ENCODE measurements at regions not wholly inside any gene's neighbourhood (a gene's known extent, or its start where the extent isn't known, plus 50 kb on each side); places are given as distances from the start of the nearest gene placed in this dataset.

DNA sequence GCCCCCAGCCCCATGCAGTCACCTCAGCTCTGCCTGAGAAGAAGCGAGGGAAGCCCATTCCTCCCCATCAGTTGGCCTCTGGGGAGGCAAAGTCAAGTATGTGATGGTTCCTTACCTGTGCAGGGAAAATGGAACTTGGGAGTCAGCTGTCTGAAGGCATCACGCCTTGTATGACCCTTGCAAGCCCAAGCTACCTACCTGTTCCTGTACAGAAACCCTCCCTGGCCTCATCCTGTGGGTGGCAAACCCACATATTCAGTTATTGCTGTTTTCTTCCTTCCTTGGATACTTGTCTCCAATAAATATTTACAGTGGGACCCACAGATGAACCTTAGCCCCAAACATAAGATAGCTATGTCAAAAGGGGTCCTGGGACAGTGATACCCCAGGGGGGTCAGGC is 92.2 kb upstream of the MLN start:
- H3K4me3 ChIP-seq: no peak overlapping the region
- ATAC-seq: no peak
- intact Hi-C loops (cut with DNase I; ENCODE audit: low total_unique reads) (no loop called here), in situ Hi-C loops (cut with MboI; ENCODE audit: low sequenced_read_pairs in 4 of 4) (no loop called here)
- no peaks in the 10 kb centered on the region for H3K27me3 ChIP-seq
- no peaks in the 10 kb centered on the region for H3K4me1 ChIP-seq
- H3K36me3 ChIP-seq: no peaks in the 10 kb centered on the region
- no peak overlapping the region for H3K27ac ChIP-seq
- TF ChIP-seq POLR2A (IDR thresholded peaks at IDR 0.05): no peak
- TF ChIP-seq, protein P1, sequence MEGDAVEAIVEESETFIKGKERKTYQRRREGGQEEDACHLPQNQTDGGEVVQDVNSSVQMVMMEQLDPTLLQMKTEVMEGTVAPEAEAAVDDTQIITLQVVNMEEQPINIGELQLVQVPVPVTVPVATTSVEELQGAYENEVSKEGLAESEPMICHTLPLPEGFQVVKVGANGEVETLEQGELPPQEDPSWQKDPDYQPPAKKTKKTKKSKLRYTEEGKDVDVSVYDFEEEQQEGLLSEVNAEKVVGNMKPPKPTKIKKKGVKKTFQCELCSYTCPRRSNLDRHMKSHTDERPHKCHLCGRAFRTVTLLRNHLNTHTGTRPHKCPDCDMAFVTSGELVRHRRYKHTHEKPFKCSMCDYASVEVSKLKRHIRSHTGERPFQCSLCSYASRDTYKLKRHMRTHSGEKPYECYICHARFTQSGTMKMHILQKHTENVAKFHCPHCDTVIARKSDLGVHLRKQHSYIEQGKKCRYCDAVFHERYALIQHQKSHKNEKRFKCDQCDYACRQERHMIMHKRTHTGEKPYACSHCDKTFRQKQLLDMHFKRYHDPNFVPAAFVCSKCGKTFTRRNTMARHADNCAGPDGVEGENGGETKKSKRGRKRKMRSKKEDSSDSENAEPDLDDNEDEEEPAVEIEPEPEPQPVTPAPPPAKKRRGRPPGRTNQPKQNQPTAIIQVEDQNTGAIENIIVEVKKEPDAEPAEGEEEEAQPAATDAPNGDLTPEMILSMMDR (IDR thresholded peaks at IDR 0.05 in 4 of 5, conservative IDR thresholded peaks at IDR 0.05 in 1 of 5): no peak
- no peaks in the 10 kb centered on the region for H3K9me3 ChIP-seq
- DNase-seq: no peak

GRCh38 chr6:33895296-33895695 is 91.5 kb upstream of the MLN start:
- in situ Hi-C loops (cut with MboI; ENCODE audit: low sequenced_read_pairs in 4 of 4) (no loop called here), intact Hi-C loops (cut with DNase I; ENCODE audit: low total_unique reads) (no loop called here)
- H3K4me3 ChIP-seq: no peak overlapping the region
- H3K4me1 ChIP-seq: no peaks in the 10 kb centered on the region
- H3K27ac ChIP-seq: no peak overlapping the region
- DNase-seq (no peak), ATAC-seq (no peak)
- H3K9me3 ChIP-seq: no peaks in the 10 kb centered on the region
- no peaks in the 10 kb centered on the region for H3K27me3 ChIP-seq
- no peaks in the 10 kb centered on the region for H3K36me3 ChIP-seq
- no peak for TF ChIP-seq POLR2A (IDR thresholded peaks at IDR 0.05)
- TF ChIP-seq, protein P1 (IDR thresholded peaks at IDR 0.05 in 4 of 5, conservative IDR thresholded peaks at IDR 0.05 in 1 of 5): no peak

DNA sequence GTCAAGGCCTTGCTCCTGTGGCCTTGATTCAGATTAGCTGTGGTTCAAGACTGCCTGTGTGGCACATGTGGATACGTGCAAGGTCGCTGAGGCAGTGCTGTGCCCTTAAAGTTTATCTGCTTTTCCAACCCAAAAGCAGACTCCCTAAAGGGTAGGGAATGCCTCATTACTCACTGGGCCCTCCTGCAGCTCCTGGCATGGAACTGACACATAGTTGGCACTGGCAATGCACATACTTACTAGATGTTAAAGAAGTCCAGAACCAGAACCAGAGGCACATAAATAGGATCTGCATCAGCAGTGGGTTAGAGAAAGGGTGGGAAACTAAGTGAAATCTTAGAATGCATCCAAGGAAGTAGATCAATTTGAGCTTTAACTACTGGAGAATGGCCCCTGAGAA is 90.6 kb upstream of the MLN start:
- no peaks in the 10 kb centered on the region for H3K36me3 ChIP-seq
- TF ChIP-seq, protein P1 (IDR thresholded peaks at IDR 0.05 in 4 of 5, conservative IDR thresholded peaks at IDR 0.05 in 1 of 5): no peak
- no peak for TF ChIP-seq POLR2A (IDR thresholded peaks at IDR 0.05)
- H3K4me3 ChIP-seq: no peak overlapping the region
- no peak for ATAC-seq
- no peaks in the 10 kb centered on the region for H3K4me1 ChIP-seq
- no peak overlapping the region for H3K27ac ChIP-seq
- in situ Hi-C loops (cut with MboI; ENCODE audit: low sequenced_read_pairs in 4 of 4) (no loop called here), intact Hi-C loops (cut with DNase I; ENCODE audit: low total_unique reads) (no loop called here)
- no peaks in the 10 kb centered on the region for H3K27me3 ChIP-seq
- H3K9me3 ChIP-seq: no peaks in the 10 kb centered on the region
- DNase-seq: no peak

DNA sequence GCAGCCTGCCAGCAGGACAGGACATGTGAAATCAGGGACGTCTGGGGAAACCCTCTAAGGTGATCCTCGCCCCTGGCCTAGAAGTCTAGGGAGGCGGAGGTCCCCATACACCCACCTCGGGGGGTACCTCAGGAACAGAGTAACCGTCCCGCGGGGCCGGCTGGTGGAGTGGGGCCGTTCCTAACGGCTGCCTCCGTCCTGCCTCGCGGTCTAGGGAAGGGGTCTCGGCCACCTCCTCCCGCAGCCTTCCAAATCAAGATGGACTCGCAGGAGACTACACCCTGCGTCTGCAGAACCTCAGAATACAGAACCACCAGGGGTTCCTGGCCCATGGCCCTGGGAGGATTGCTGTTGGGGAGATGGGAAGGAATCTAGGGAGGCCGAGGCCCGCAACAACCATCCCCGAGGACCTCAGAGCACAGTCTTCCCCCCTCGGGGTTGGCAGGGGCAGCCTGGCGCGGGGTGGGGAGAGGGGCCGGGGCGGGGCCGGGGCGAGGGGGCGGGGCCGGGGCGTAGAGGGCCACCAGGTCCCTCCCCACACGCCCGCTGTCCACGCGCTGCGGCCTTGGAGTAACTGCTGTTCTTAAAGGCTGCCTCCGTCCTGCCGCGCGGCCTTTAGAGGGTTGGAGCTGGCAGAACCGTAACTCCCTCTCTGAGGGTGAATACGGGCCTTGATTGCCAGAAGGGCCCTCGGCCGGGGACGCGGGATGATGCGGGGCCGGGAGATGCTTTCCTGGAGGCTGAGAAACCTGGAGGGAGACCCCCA is 89.0 kb upstream of the MLN start:
- Histone ChIP-seq H3K36me3 (no peaks in the 10 kb centered on the region), H3K4me3 (no peak overlapping the region), H3K9me3 (no peaks in the 10 kb centered on the region), H3K27me3 (peaks cover 0 to 4% (median 0%) of the 10 kb centered on the region in 3 donors), H3K27ac (no peak overlapping the region), H3K4me1 (no peaks in the 10 kb centered on the region)
- DNase-seq (no peak), ATAC-seq (no peak)
- in situ Hi-C loops (cut with MboI; ENCODE audit: low sequenced_read_pairs in 4 of 4): no loop called here
- intact Hi-C loops (cut with DNase I; ENCODE audit: low total_unique reads): no loop called here
- TF ChIP-seq POLR2A (IDR thresholded peaks at IDR 0.05): no peak
- TF ChIP-seq, protein P1 (IDR thresholded peaks at IDR 0.05 in 4 of 5, conservative IDR thresholded peaks at IDR 0.05 in 1 of 5): no peak
